Gastrocnemius medialis (tissue), 4 donors: ENCODE measurements at regions not wholly inside any gene's neighbourhood (a gene's known extent, or its start where the extent isn't known, plus 50 kb on each side); places are given as distances from the start of the nearest gene placed in this dataset.

Experiments used
- CTCF ChIP-seq, 5 experiments: fragments of 450-650 bp in 3 of 5; fragments of 200-600 bp in 2 of 5; sonication (generic) in 2 of 5; IDR thresholded peaks in 4 of 5; conservative IDR thresholded peaks in 1 of 5; 1 replicate in 4 of 5; 2 replicates in 1 of 5; pipeline ENCODE4 v1.5.1; 2016 to 2019; ENCODE audit warnings: antibody characterized with exemption in 5 of 5, mild to moderate bottlenecking in 3 of 5, moderate library complexity in 3 of 5
- POLR2A ChIP-seq, 2 donors: fragments of 450-650 bp; IDR thresholded peaks; one replicate each; pipeline ENCODE4 v1.6.1; 2017; ENCODE audit warnings: antibody characterized with exemption in 2 of 2, mild to moderate bottlenecking in 2 of 2, moderate library complexity in 2 of 2

GRCh38 chr11:70510106-70510505, 111.8 kb downstream of the CTTN start:
- TF ChIP-seq POLR2A (IDR thresholded peaks at IDR 0.05) (no peak), CTCF (IDR thresholded peaks at IDR 0.05 in 4 of 5, conservative IDR thresholded peaks at IDR 0.05 in 1 of 5) (no peak)
